A673 (cell line): ENCODE measurements at regions not wholly inside any gene's neighbourhood (a gene's known extent, or its start where the extent isn't known, plus 50 kb on each side); places are given as distances from the start of the nearest gene placed in this dataset.

Source experiments
- BruUV-seq: library from RNA; stranded (reverse); fragments of 400-500 nt; replicated peaks from 2 replicates; lab custom pipeline; 2021; lab: Mats Ljungman, UMichigan
- CTCF ChIA-PET: fragments of 300-600 bp; sonication (Branson Sonifier 250); formaldehyde crosslinking; loops from one replicate; lab custom pipeline; 2022; ENCODE audit warnings: antibody characterized with exemption; lab: Charles Lee
- POLR2A ChIA-PET: fragments of 300-600 bp; sonication (Branson Sonifier 250); formaldehyde crosslinking; loops from one replicate; lab custom pipeline; 2022; ENCODE audit warnings: antibody characterized with exemption; ENCODE audit not compliant: low non-redundant PET; lab: Charles Lee
- DNase-seq: peaks from one replicate; pipeline ENCODE4 v3.0.0-alpha.2; 2015; ENCODE audit warnings: low spot score
- H3K27ac ChIP-seq: fragments of 200-600 bp; sonication (generic); 2 replicates; pipeline ENCODE4 v1.5.1; 2016; ENCODE audit warnings: mixed run types, low read depth, mild to moderate bottlenecking, mixed read lengths, antibody characterized with exemption, low read length; ENCODE audit not compliant: poor library complexity, severe bottlenecking
- H3K27me3 ChIP-seq: fragments of 200-600 bp; sonication (generic); replicated peaks from 2 replicates; pipeline ENCODE4 v1.6.1; 2017; ENCODE audit warnings: mixed run types, low read depth, mild to moderate bottlenecking, mixed read lengths, antibody characterized with exemption, low read length; ENCODE audit not compliant: insufficient read depth, poor library complexity
- H3K36me3 ChIP-seq: fragments of 200-600 bp; sonication (generic); 2 replicates; pipeline ENCODE4 v1.6.1; 2016; ENCODE audit warnings: mixed run types, mild to moderate bottlenecking, mixed read lengths, antibody characterized with exemption, low read length; ENCODE audit not compliant: insufficient read depth, poor library complexity, severe bottlenecking
- H3K4me1 ChIP-seq: fragments of 200-600 bp; sonication (generic); 2 replicates; pipeline ENCODE4 v1.6.1; 2017; ENCODE audit warnings: mixed run types, mild to moderate bottlenecking, mixed read lengths, antibody characterized with exemption, low read length; ENCODE audit not compliant: insufficient read depth, poor library complexity, severe bottlenecking
- H3K4me3 ChIP-seq: fragments of 200-600 bp; sonication (generic); 2 replicates; pipeline ENCODE4 v1.5.1; 2016; ENCODE audit warnings: low read depth, mixed run types, mild to moderate bottlenecking, mixed read lengths, low read length; ENCODE audit not compliant: poor library complexity, severe bottlenecking
- H3K9me3 ChIP-seq: fragments of 200-600 bp; sonication (generic); 2 replicates; pipeline ENCODE4 v1.6.1; 2016; ENCODE audit warnings: mixed run types, low read depth, mild to moderate bottlenecking, mixed read lengths, antibody characterized with exemption, low read length; ENCODE audit not compliant: poor library complexity, severe bottlenecking
- EZH2 ChIP-seq: fragments of 200-600 bp; sonication (generic); IDR thresholded peaks from 2 replicates; pipeline ENCODE4 v1.6.1; 2017; ENCODE audit warnings: borderline replicate concordance, low read depth, mild to moderate bottlenecking, mixed read lengths, antibody characterized with exemption, low read length; ENCODE audit not compliant: poor library complexity, severe bottlenecking
- intact Hi-C: fragments of 100-400 bp; cut with micrococcal nuclease; formaldehyde crosslinking; loops from one replicate; pipeline ENCODE4 v1.10.0; 2022; ENCODE audit not compliant: unreplicated experiment
- TF ChIP-seq, protein P1 (sequence below): fragments of 300-800, 200-600 bp; sonication (generic); conservative IDR thresholded peaks from 2 replicates; pipeline ENCODE4 v1.5.1; 2017; ENCODE audit warnings: low read depth, mild to moderate bottlenecking, antibody characterized with exemption, low read length, moderate library complexity, mixed read lengths

DNA sequence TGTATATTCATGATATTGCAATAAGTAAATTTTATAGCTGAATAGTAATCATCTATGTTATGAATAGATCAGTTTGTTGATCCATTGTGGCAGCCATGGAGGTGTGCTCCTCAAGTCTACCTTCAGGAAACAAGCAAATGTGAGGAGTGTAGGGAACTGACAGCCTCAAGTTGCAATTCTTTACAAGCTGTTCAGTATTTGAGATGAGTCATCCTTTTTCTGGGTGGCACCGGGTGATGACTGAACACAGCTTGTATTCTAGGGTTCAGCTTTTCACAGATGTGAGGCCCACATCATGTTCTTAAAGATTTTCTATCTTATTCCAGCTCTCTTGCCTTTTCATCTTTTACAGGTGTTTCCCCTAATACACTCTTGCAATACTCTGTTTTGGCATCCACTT, 452.4 kb downstream of the KCNH5 start:
- peaks cover 13% of the 10 kb centered on the region for H3K36me3 ChIP-seq
- intact Hi-C loops: no loop called here
- BruUV-seq: no TSS peak
- peaks cover 22% of the 10 kb centered on the region for H3K9me3 ChIP-seq
- POLR2A ChIA-PET: no interaction called here
- peak; percentile 67 for DNase-seq
- TF ChIP-seq, protein P1, sequence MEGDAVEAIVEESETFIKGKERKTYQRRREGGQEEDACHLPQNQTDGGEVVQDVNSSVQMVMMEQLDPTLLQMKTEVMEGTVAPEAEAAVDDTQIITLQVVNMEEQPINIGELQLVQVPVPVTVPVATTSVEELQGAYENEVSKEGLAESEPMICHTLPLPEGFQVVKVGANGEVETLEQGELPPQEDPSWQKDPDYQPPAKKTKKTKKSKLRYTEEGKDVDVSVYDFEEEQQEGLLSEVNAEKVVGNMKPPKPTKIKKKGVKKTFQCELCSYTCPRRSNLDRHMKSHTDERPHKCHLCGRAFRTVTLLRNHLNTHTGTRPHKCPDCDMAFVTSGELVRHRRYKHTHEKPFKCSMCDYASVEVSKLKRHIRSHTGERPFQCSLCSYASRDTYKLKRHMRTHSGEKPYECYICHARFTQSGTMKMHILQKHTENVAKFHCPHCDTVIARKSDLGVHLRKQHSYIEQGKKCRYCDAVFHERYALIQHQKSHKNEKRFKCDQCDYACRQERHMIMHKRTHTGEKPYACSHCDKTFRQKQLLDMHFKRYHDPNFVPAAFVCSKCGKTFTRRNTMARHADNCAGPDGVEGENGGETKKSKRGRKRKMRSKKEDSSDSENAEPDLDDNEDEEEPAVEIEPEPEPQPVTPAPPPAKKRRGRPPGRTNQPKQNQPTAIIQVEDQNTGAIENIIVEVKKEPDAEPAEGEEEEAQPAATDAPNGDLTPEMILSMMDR: no peak
- no peak for TF ChIP-seq EZH2
- H3K27me3 ChIP-seq: no peaks in the 10 kb centered on the region
- peak overlapping the region; percentile 83 for H3K27ac ChIP-seq
- H3K4me3 ChIP-seq: no peak overlapping the region
- H3K4me1 ChIP-seq: peaks cover 54% of the 10 kb centered on the region
- CTCF ChIA-PET: no interaction called here

DNA sequence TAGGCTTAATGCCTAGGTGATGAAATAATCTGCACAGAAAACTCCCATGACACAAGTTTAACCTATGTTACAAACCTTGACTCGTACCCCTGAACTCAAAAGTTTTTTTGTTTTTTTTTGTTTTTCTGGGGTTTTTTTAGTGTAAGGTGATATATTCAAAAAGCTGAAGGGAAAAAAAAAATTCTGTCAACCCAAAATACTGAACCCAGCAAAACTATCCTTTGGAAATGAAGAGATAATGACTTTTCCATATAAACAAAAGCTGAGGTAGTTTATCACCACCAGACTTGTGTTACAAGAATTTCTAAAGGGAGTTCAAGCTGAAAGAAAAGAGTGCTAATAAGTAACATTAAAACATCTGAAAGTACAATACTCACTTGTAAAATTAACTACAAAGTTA, 448.1 kb downstream of the KCNH5 start:
- intact Hi-C loops: no loop called here
- Histone ChIP-seq H3K4me1 (peaks cover 21% of the 10 kb centered on the region), H3K27ac (peak overlapping the region; percentile 95), H3K4me3 (peak overlapping the region; percentile 42), H3K9me3 (peaks cover 20% of the 10 kb centered on the region), H3K27me3 (no peaks in the 10 kb centered on the region), H3K36me3 (peaks cover 13% of the 10 kb centered on the region)
- DNase-seq: no peak
- ChIA-PET POLR2A (interaction anchor here (0.6 kb wide), 2 partner anchors 10 to 576 kb away, joined by 4 to 5 read pairs; no protein-coding TSS in a partner anchor), CTCF (no interaction called here)
- no TSS peak for BruUV-seq
- TF ChIP-seq, protein P1: no peak
- TF ChIP-seq EZH2: no peak

DNA sequence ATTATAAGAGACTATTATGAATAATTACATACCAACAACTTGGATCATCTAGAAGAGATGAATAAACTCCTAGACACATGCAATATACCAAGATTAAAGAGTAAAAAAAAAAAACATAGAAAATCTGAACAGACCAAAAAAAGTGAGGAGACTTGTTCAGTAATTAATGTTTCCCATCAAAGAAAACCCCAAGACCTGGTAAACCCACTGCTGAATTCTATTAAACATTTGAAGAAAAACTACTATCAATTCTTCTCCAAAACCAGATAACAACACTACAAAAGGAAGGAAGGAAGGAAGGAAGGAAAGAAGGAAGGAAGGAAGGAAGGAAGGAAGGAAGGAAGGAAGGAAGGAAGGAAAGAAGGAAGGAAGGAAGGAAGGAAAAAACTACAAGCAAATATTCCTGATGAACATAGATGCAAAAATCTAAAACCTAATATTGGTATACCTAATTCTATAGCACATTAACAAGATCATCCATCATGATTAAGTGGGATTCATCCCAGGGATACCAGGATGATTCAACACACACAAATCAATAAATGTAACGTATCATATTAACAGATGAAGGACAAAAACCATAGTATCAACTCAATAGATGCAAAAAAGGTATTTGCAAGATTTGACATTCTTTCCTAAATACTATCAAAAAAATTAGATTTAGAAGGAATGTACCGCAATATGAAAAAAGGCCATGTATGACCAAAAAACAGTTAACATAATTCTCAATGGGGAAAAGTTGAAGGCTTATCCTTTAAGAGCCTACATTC, 445.5 kb downstream of the KCNH5 start:
- peak overlapping the region; percentile 95 for H3K27ac ChIP-seq
- H3K27me3 ChIP-seq: no peaks in the 10 kb centered on the region
- peak; percentile 90 for DNase-seq
- H3K4me3 ChIP-seq: peak overlapping the region; percentile 42
- no peak for TF ChIP-seq EZH2
- TF ChIP-seq, protein P1: no peak
- H3K4me1 ChIP-seq: peaks cover 8% of the 10 kb centered on the region
- peaks cover 13% of the 10 kb centered on the region for H3K36me3 ChIP-seq
- ChIA-PET CTCF (no interaction called here), POLR2A (no interaction called here)
- peaks cover 25% of the 10 kb centered on the region for H3K9me3 ChIP-seq
- intact Hi-C loops: loop anchor here (1.0 to 10.0 kb wide), 5 partner anchors 295 to 678 kb away; no protein-coding TSS in a partner anchor
- BruUV-seq: no TSS peak
